HL-60 (cell line): ENCODE measurements at regions not wholly inside any gene's neighbourhood (a gene's known extent, or its start where the extent isn't known, plus 50 kb on each side); places are given as distances from the start of the nearest gene placed in this dataset.

Source experiments
- CTCF ChIP-seq: IDR thresholded peaks from one replicate; pipeline ENCODE4 v1.5.1; 2011; ENCODE audit warnings: low read length, control low read depth, inconsistent platforms; ENCODE audit not compliant: insufficient read depth
- POLR2AphosphoS5 ChIP-seq: IDR thresholded peaks from 2 replicates; pipeline ENCODE4 v1.6.1; 2012; ENCODE audit warnings: low read depth

GRCh38 chr9:100730086-100730485 lies 152.2 kb downstream of the CAVIN4 start:
- TF ChIP-seq CTCF (no peak), POLR2AphosphoS5 (no peak)
